Ascending aorta (tissue), 2 donors: ENCODE measurements at regions not wholly inside any gene's neighbourhood (a gene's known extent, or its start where the extent isn't known, plus 50 kb on each side); places are given as distances from the start of the nearest gene placed in this dataset.

Experiments
- DNase-seq, 2 donors: peaks; one replicate each; pipeline ENCODE4 v3.0.0-alpha.2; 2019; ENCODE audit warnings: low spot score in 2 of 2
- H3K27ac ChIP-seq, 2 donors: fragments of 200-600 bp; sonication (generic); one replicate each; pipeline ENCODE4 v1.5.1; 2016 to 2017; ENCODE audit warnings: mild to moderate bottlenecking in 1 of 2
- H3K27me3 ChIP-seq: fragments of 200-600 bp; sonication (generic); one replicate; pipeline ENCODE4 v1.5.1; 2017
- H3K36me3 ChIP-seq, 2 donors: fragments of 200-600 bp; sonication (generic); one replicate each; pipeline ENCODE4 v1.5.1; 2016
- H3K4me1 ChIP-seq, 2 donors: fragments of 200-600 bp; sonication (generic); one replicate each; pipeline ENCODE4 v1.5.1; 2016 to 2017; ENCODE audit warnings: mild to moderate bottlenecking in 1 of 2
- H3K4me3 ChIP-seq, 2 donors: fragments of 200-600 bp; sonication (generic); one replicate each; pipeline ENCODE4 v1.5.1; 2016 to 2017; ENCODE audit warnings: mild to moderate bottlenecking in 1 of 2
- H3K9me3 ChIP-seq, 2 donors: fragments of 200-600 bp; sonication (generic); one replicate each; pipeline ENCODE4 v1.5.1; 2016
- CTCF ChIP-seq, 3 experiments: fragments of 200-600 bp in 2 of 3; fragments of 450-650 bp in 1 of 3; sonication (generic) in 2 of 3; IDR thresholded peaks; one replicate each; pipeline ENCODE4 v1.5.1; 2016 to 2019; ENCODE audit warnings: antibody characterized with exemption in 3 of 3, mild to moderate bottlenecking in 1 of 3, moderate library complexity in 1 of 3
- intact Hi-C: fragments of 100-400 bp; cut with DNase I; formaldehyde crosslinking; loops from one replicate; pipeline ENCODE4 v1.15.1; 2023

- Histone ChIP-seq H3K9me3 (no peaks in the 10 kb centered on the region), H3K36me3 (no peaks in the 10 kb centered on the region), H3K27ac (no peak overlapping the region), H3K4me1 (no peaks in the 10 kb centered on the region), H3K27me3 (no peaks in the 10 kb centered on the region), H3K4me3 (no peak overlapping the region)
- TF ChIP-seq CTCF (IDR thresholded peaks at IDR 0.05): no peak
- no peak for DNase-seq
- intact Hi-C loops: no loop called here
These were observed 170.4 kb upstream of the KCNN2 start for GRCh38 chr5:114191441-114191840.

GRCh38 chr5:114192108-114192507 is 169.8 kb upstream of the KCNN2 start:
- Histone ChIP-seq H3K27me3 (no peaks in the 10 kb centered on the region), H3K4me3 (no peak overlapping the region), H3K9me3 (no peaks in the 10 kb centered on the region), H3K36me3 (no peaks in the 10 kb centered on the region), H3K27ac (no peak overlapping the region), H3K4me1 (no peaks in the 10 kb centered on the region)
- no peak for DNase-seq
- no peak for TF ChIP-seq CTCF (IDR thresholded peaks at IDR 0.05)
- intact Hi-C loops: no loop called here

- Histone ChIP-seq H3K27me3 (no peaks in the 10 kb centered on the region), H3K4me3 (no peak overlapping the region), H3K27ac (no peak overlapping the region), H3K36me3 (no peaks in the 10 kb centered on the region), H3K4me1 (no peaks in the 10 kb centered on the region), H3K9me3 (no peaks in the 10 kb centered on the region)
- intact Hi-C loops: no loop called here
- no peak for TF ChIP-seq CTCF (IDR thresholded peaks at IDR 0.05)
- DNase-seq: no peak
These were observed 160.5 kb upstream of the KCNN2 start for GRCh38 chr5:114201332-114201731.

GRCh38 chr5:114204923-114205322 is 156.9 kb upstream of the KCNN2 start:
- Histone ChIP-seq H3K4me3 (no peak overlapping the region), H3K9me3 (no peaks in the 10 kb centered on the region), H3K36me3 (no peaks in the 10 kb centered on the region), H3K4me1 (no peaks in the 10 kb centered on the region), H3K27ac (no peak overlapping the region), H3K27me3 (no peaks in the 10 kb centered on the region)
- intact Hi-C loops: no loop called here
- no peak for DNase-seq
- no peak for TF ChIP-seq CTCF (IDR thresholded peaks at IDR 0.05)

- no peak for TF ChIP-seq CTCF (IDR thresholded peaks at IDR 0.05)
- intact Hi-C loops: no loop called here
These were observed 155.2 kb upstream of the KCNN2 start for GRCh38 chr5:114206640-114207039.

GRCh38 chr5:114207615-114208014 is 154.3 kb upstream of the KCNN2 start:
- Histone ChIP-seq H3K4me1 (no peaks in the 10 kb centered on the region), H3K36me3 (no peaks in the 10 kb centered on the region), H3K9me3 (no peaks in the 10 kb centered on the region), H3K4me3 (no peak overlapping the region), H3K27me3 (no peaks in the 10 kb centered on the region), H3K27ac (no peak overlapping the region)
- intact Hi-C loops: no loop called here
- no peak for TF ChIP-seq CTCF (IDR thresholded peaks at IDR 0.05)
- no peak for DNase-seq

More at GRCh38 chr5:114206640-114207039, 155.2 kb upstream of the KCNN2 start:
- no peak overlapping the region for H3K27ac ChIP-seq
- no peaks in the 10 kb centered on the region for H3K4me1 ChIP-seq
- no peak for DNase-seq
- no peaks in the 10 kb centered on the region for H3K36me3 ChIP-seq
- H3K9me3 ChIP-seq: no peaks in the 10 kb centered on the region
- no peaks in the 10 kb centered on the region for H3K27me3 ChIP-seq
- H3K4me3 ChIP-seq: no peak overlapping the region
